Erythroblast (primary cell): ENCODE measurements at regions not wholly inside any gene's neighbourhood (a gene's known extent, or its start where the extent isn't known, plus 50 kb on each side); places are given as distances from the start of the nearest gene placed in this dataset.
A peak's percentile ranks its signal among the peaks of the same experiment; 100 is the strongest.
"Not testable (repeated sequence)": the region's sequence is repeated elsewhere in the genome, so short reads cannot be mapped to it uniquely, and the experiment has no call there.

Experiments
- DNase-seq, 2 experiments: peaks; one replicate each; lab custom pipeline; 2025; lab: John Stamatoyannopoulos, UW
- GATA1 ChIP-seq: IDR thresholded peaks from 2 replicates; pipeline ENCODE4 v1.6.1; 2011; ENCODE audit warnings: low read depth, mild to moderate bottlenecking, control low read depth, low read length, moderate library complexity
- POLR2A ChIP-seq: IDR thresholded peaks from 2 replicates; pipeline ENCODE4 v1.6.1; 2011; ENCODE audit warnings: mild to moderate bottlenecking, low read length

- DNase-seq: not testable (repeated sequence)
Measured at GRCh38 chr1:176396604-176397395, 66.2 kb upstream of the PAPPA2 start.

GRCh38 chr1:176391621-176392020 lies 71.4 kb upstream of the PAPPA2 start:
- no peak for DNase-seq
- TF ChIP-seq GATA1 (no peak), POLR2A (no peak)

GRCh38 chr1:176384841-176385240 lies 78.1 kb upstream of the PAPPA2 start:
- TF ChIP-seq GATA1 (no peak), POLR2A (no peak)
- DNase-seq: no peak

DNA sequence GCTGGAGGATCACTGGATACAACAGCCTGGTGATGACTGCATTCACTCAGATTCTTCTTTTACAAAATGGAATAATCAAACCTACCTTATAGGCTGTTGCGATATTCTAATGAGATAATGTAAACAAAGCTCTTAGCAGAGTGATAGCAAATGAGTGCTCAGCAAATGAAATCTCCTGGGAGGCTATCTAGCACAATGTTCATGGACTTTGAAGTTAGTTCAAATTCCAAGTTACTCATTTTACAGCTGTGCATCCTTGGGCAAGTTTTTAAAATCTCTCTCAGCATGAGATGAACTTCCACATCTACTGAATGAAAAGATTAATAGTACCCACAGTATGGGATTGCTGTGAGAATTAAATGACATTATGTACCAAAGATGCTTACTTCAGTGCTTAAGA lies 80.8 kb upstream of the PAPPA2 start:
- TF ChIP-seq POLR2A: no peak
- TF ChIP-seq GATA1: no peak

DNA sequence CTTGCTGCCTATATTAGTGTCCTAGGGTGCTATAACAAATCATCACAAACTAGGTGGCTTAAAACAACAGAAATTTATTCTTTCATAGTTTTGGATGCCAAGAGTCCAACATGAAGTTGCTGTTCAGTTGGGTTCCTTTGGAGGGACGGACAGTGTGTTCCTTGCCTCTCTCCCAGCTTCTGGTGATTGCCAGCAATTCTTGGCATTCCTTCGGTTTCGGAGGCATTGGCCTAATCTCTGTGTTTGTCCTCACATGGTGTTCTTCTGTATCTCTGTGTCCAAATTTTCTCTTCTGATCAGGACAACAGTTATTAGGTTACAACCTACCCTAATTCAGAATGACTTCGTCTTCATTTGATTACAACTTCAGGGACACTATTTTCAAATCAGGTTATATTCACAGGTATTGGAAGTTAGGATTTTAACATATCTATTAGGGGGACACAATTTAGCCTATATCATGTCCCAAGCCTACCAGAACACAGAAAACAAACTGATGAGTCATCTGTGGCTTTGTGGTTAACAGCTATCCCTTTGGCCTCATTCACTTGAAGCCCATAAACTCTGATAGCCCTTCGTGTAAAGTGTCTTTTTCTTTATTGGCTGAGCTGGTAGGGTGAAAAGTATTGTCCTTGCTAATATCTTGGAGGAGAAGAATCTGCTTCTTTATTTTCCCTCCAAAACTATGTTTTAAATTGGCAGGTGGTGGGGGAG lies 83.2 kb upstream of the PAPPA2 start:
- no peak for TF ChIP-seq POLR2A
- DNase-seq: no peak

More for the DNA sequence above, 80.8 kb upstream of the PAPPA2 start:
- DNase-seq: no peak

GRCh38 chr1:176374967-176375569 lies 87.9 kb upstream of the PAPPA2 start:
- TF ChIP-seq GATA1 (no peak), POLR2A (no peak)
- peak; percentile 58 to 76 for DNase-seq

- TF ChIP-seq POLR2A (no peak), GATA1 (no peak)
- no peak for DNase-seq
Measured at GRCh38 chr1:176364236-176364905, 98.6 kb upstream of the PAPPA2 start.

DNA sequence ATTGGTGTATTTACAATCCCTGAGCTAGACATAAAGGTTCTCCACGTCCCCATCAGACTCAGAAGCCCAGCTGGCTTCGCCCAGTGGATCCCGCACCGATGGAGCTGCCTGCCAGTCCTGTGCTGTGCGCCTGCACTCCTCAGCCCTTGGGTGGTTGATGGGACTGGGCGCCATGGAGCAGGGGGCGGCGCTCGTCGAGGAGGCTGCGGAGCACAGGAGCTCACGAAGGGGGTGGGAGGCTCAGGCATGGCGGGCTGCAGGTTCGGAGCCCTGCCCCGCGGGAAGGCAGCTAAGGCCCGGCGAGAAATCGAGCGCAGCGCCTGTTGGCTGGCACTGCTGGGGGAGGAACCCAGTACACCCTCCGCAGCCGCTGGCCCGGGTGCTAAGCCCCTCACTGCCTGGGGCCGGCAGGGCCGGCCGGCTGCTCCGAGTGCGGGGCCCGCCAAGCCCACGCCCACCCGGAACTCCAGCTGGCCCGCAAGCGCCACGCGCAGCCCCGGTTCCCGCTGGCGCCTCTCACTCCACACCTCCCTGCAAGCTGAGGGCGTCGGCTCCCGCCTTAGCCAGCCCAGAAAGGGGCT lies 113.8 kb upstream of the PAPPA2 start:
- not testable (repeated sequence) for DNase-seq

DNA sequence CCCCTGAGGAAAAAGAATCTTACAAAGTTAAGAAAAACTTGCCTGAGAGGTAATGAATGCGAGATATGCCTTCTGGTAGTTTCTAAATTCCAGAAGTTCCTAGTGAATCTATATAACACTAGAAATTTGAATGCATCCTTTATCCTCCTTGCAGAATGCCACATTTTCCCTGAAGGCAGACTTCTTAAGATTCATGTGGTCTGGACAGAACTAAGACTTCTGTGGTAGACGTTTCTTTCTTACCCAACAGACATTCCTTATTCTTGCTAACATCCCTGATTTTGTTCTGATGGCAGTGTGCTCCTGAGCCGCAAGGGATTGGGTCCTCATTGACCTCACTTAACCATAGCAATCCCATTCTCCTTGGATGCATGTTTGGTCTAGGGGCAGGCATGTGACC lies 121.3 kb upstream of the PAPPA2 start:
- DNase-seq: no peak
- no peak for TF ChIP-seq GATA1
- no peak for TF ChIP-seq POLR2A

- no peak for DNase-seq
- no peak for TF ChIP-seq GATA1
- no peak for TF ChIP-seq POLR2A
Measured at GRCh38 chr1:176338877-176339276, 124.1 kb upstream of the PAPPA2 start.

DNA sequence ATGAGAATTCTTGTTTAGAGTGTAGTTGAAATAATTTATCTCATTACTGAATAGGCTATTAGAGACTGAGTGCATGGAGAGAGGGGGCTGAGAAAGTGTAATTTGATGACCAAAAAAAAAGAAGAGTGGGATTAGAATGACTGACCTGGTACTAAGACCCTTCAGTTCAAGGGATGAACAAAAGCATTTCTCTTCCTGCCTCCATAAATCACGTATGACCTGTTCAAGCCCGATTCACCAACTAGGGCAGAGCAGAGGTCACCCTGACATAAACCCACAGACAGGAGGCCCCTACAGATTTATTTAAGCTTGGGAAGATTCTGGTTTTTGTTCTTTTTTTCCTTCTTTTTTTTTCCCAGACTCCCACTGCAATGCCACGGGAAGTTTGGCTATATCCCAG lies 123.7 kb upstream of the COP1 start:
- DNase-seq: no peak
- no peak for TF ChIP-seq GATA1
- no peak for TF ChIP-seq POLR2A

DNA sequence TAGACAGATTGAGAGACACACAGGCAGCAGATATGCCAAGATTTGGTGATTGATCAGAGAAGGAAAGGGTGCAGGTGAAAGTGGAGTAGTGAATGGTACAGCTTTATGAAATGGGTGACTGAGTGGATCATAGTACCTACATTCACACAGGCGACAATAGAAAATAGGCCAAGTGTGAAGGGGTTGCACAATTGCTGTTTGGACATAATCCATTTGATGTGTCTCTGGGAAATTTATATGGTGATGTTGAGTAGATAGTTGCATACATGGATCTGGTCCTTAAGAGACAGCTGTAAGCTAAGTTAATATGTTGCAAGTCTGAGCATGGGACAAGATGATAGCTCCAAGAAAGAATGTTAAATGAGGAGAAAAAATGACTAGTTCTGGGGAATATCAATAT lies 118.6 kb upstream of the COP1 start:
- TF ChIP-seq POLR2A (no peak), GATA1 (no peak)
- DNase-seq: no peak

- DNase-seq: no peak
- no peak for TF ChIP-seq GATA1
- no peak for TF ChIP-seq POLR2A
Measured at GRCh38 chr1:176323472-176323871, 116.4 kb upstream of the COP1 start.
